SKM-1 (cell line): ENCODE measurements at regions not wholly inside any gene's neighbourhood (a gene's known extent, or its start where the extent isn't known, plus 50 kb on each side); places are given as distances from the start of the nearest gene placed in this dataset.
A peak's percentile ranks its signal among the peaks of the same experiment; 100 is the strongest.
"Not testable (repeated sequence)": the region's sequence is repeated elsewhere in the genome, so short reads cannot be mapped to it uniquely, and the experiment has no call there.

Experiments
- DNase-seq: peaks from one replicate; lab custom pipeline; 2025; ENCODE audit not compliant: unreplicated experiment; lab: John Stamatoyannopoulos, UW

DNA sequence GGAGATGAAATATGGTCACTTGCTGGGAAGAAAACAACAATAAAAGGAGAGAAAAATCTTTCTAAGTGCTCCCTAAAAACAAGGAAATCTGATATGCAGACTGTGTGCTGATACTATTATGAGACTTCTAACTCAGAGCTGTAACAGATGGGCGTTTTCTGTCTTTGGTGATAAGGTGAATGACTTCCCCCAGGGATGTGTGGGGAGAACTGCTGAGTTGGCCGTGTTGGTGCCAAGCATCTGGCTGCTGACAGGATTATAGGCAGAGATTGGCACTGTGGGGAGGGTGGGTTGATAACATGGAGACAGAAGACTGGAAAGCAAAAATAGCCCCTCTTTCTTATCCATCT lies 438.5 kb upstream of the PLXNA2 start:
- DNase-seq = no peak

DNA sequence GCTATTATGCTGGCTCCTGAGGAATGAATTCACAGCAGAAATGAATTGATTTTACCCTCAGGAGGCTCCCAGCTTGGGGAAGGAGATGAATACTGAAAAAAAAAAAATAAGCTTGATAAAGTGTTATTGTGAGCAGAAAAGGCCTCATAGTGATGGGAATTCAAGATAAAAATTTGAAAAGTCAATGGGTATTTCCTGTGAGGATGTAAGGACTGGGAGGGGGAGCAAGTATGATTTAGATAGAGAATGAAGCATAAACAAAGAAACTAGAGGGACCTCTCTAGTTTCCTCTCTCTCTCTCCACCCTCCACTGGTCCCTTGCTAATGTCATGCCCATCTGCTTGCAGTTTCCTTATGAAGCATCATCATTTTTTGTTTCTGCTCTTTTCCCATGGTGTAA lies 439.0 kb upstream of the PLXNA2 start:
- no peak for DNase-seq

DNA sequence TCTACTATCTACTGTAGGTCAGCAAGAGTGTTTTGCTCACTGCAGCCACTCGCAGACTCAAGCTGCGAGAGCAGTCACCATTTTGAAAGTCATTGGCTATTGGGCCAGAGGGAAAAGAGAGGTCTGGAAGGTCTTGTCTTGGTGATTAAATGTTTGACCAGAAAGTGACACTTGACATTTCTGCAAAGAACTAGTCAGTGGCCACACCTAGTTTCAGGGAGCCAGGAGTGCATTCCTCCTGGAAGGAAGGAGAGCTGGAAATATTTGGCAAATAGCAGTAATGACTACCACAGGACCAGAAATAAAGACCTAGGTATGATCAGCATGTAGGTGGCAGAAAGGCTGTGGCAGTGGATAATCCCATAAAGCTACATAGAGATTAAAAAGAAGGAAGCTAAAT lies 440.0 kb upstream of the PLXNA2 start:
- DNase-seq = no peak

DNA sequence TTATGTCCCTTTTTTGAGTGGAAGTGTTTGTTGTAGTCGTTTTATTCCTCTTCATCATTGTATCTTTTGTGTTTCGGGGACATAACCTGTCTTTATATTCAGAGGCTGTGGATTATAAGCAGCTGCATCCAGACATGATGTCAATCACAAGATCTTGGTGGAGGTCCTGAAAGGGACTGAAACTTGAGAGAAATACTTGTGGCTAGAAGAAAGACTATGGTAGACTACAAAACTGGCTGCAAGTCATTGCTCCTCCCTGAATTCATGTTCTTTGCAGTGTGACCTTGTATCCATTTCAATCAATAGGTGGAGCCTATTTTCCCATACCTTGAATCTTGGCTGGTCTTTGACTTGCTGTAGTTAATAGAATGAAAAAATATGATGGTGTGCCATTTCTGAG lies 442.4 kb upstream of the PLXNA2 start:
- DNase-seq = no peak

DNA sequence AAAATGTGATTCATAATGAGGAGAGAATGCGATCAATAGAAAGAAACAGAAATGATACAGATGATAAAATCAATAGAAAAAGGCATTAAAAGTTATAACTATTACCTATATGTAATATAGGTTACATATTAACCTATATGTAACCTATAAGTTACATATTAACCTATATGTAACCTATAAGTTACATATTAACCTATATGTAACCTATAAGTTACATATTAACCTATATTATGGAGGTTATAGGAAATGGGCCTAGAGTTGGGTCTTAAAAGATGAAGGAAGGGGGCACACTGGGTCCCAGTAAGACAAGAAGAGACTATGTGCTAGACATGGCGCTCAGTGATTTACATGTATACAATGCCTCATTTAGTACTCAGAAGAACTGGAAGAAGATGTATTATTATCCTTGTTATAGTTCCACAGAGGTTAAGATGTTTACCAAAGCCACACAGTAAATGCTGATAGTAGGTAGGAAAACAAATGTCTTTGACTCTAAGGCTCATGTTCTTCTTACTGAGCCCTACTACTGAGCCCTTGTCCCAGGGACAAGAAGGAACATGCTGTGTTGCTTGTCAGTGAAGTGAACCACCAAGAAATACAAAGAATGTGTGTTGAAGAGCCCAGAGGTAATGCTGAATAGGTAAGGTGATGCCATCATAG lies 444.6 kb upstream of the PLXNA2 start:
- DNase-seq = no peak

DNA sequence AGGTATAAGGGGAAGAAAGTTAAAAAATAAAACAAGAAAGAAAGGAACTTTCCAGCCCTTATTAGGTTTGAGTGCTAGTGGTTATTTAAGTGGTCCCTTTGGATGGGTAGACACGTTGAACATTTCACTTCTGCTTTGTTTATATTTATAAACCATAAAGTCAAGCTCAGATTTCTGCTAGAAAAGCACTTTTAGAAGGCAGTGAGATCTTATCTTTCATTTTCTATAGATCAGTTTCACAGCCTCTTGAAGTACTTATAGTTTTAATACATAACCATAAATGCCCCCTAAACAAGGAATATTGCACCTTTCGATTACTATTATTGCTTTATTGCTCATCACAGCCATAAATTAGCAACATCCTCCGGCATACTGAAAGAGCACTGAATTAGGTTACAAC lies 446.8 kb upstream of the PLXNA2 start:
- no peak for DNase-seq

- DNase-seq = no peak
Measured at GRCh38 chr1:208709981-208710380, 465.8 kb upstream of the PLXNA2 start.

DNA sequence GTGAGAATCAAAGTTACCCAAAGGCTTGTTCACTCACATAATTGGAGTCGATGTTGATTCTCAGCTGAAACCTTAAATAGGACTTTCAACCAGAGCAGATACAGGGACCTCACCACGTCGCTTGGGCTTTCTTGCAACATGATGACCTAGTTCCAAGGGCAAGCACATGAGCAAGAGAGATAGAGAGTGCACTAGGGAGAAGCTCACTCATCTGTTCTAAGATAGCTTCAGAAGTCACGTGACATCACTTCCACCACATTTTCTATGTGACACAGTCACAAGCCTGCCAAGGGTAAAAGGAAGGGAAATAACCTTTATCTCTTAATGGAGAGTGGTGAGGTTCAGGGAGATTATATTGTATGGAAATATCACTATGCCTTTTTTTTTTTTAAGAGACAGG lies 470.1 kb upstream of the PLXNA2 start:
- DNase-seq = no peak

DNA sequence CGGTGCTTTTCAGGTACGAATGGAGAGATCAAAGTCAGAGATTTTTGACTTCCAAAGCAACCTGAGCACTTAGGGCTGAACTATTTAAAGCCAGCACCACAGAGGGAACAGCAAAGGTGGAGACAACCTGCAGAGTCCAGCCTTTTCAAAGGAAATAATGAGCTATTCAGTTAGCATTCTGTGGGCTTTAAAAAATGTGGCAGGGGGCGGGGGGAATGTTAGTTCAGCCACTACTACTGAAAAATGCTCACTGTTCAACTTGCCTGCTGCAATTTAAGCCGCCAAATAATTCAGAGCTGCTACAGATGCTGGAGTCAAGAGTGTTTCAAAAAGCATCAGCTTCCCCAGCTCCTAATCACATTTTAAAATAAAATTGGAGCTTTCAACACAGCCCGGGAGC lies 473.3 kb upstream of the PLXNA2 start:
- DNase-seq = no peak

GRCh38 chr1:208722592-208722991 lies 478.4 kb upstream of the PLXNA2 start:
- DNase-seq = no peak

DNA sequence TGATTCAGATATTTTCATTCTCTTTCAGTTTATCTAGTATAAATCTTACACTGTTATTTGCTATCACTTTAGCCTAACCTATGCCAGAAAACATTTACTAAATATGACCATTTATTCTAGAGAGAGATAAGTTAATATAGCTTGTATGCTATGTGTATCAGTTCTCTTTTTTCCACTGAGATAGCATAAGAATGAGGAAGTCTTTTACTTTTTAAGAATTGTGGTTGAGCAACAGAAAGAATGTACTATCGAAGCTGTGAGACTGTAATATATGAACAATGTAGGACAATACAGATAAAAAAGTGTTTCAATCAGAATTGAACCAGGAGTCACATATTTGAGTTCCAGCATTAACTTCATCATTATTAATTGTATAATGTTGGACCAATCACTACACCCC lies 479.9 kb upstream of the PLXNA2 start:
- DNase-seq = peak; percentile 84

DNA sequence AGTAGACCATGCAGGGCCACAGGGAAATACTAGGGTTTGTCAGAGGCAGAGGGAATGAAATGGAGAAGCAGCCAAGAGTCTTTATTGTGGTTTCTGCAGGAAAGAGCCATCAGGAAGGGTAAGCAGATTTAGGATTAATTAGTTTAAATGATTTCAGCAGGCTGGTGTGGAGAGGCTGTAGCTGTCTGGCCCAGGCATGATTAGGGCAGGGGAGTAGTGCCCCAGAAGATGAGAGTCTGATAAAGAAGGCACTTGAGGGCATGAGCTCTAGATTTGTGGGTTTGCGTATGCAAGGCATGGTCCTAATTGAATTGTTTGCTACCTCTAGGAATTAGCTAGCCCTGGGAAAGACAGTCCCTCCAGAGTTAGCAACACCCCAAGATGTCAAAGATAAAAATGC lies 484.6 kb upstream of the PLXNA2 start:
- no peak for DNase-seq

GRCh38 chr1:208731981-208732821 lies 488.0 kb upstream of the PLXNA2 start:
- no peak for DNase-seq

- no peak for DNase-seq
Measured at GRCh38 chr1:208737161-208737560, 493.0 kb upstream of the PLXNA2 start.

DNA sequence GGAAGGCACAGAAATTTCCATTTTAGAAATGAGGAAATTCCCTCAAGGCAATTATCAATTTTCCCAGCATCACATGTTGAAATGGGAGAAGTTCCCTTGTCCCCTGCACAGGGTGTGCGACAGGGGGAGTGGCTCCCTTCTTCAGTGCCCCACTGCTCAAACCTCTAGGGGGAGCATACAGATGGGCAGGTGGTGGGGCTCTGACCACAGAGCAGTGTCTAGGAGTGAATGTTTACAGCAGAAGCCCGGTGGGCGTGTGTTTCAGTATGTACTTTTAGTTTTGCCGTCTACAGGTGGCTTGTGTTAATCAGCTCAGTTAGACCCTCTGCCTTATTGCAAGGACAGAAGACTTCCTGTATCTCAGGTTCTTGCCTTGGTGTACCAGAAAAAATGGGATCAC lies 493.7 kb upstream of the PLXNA2 start:
- no peak for DNase-seq

DNA sequence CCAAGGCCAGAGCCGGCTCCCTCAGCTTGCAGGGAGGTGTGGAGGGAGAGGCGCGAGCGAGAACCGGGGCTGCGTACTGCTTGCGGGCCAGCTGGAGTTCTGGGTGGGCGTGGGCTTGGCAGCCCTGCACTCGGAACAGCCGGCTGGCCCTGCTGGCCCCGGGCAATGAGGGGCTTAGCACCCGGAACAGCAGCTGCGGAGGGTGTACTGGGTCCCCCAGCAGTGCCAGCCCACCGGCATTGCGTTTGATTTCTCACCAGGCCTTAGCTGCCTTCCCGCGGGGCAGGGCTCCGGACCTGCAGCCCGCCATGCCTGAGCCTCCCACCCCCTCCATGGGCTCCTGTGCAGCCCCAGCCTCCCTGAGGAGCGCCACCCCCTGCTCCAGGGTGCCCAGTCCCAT lies 495.5 kb upstream of the PLXNA2 start:
- not testable (repeated sequence) for DNase-seq

GRCh38 chr1:208741296-208741695 lies 497.1 kb upstream of the PLXNA2 start:
- DNase-seq = no peak

DNA sequence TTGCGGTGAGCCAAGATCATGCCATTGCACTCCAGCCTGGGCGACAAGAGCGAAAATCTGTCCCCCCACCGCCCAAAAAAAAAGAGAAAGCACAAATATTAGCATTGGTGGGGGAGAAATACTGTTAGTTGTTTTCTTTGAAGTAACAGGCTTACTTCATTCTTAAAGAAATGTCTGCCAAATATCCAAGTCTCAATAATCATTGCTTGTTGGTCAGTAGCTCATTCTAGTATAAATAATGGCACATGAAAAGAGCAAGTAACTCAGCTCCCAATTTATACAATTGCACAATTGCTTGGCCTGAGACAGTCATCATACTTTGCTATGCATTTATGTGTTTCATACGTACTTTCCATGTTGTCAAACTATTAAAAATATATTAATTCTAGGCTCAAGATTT lies 499.2 kb upstream of the PLXNA2 start:
- no peak for DNase-seq

DNA sequence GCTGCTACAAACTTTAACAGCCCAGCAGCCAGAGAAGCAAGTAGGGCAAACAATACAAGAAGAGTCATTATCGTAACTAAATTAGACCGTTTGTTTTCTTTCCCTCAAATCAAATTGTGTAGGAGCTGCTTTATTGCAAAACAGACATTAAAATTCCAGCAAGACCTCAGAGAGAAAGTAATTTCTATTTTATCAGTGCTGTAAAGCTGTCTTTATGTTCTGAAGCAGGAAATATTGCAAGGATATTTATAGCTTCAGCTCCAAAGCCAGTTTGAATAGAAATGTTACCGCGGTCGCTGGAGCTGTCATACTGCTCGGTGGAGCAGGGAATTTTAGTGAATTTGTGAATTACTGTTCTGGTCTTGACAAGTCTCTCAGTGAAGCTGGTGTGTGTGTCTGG lies 503.8 kb upstream of the PLXNA2 start:
- no peak for DNase-seq

- no peak for DNase-seq
Measured at GRCh38 chr1:208748387-208749165, 504.4 kb upstream of the PLXNA2 start.

DNA sequence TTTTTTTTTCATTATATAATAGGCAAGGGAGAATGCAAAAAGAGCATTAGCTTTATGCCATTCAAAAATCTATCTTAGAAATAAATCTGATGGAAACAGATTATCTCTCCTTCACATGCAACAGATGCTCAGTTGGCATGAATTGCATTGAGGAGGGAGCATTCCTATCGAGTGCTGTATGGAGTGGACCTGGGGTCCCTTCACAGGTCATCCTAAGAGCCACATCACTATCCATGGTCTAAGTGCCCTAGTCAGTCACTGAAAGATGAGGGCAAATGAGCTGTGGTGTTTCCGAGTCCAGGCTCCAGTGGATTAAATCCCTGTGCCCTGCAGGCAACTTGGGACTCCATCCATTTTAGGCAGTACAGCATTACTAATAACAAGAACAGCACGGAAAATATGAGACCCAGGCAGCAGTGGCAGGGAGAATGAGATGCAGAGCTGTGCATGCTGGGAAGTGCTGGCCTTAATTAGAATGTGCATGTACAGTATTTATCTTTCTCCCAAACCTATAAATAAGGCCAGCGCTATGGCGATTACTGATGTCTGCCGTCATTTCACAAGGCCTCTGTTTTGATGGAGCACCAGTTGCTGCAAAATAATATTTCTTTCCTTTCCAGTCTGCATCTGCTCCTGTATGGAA lies 512.3 kb upstream of the PLXNA2 start:
- no peak for DNase-seq

DNA sequence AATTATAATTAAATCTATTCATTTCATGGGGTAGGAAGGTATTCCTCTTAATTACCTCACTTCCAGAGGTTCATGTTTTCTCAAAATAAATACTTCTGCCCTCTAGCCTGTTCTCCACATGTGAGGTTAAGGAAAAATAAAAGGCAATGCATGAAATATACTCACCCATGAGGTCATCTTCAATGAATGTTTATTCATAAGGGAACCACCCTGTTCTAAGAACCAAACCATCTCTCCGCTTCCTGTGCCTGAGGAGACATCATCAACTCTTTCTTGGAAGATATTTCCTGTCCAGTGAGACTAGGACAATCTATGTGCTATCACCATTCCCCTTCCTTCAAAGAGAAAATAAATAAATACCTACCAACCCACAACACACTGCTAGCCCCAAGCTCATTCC lies 513.7 kb upstream of the PLXNA2 start:
- DNase-seq = no peak
